Keratinocyte (primary cell): ENCODE measurements at regions not wholly inside any gene's neighbourhood (a gene's known extent, or its start where the extent isn't known, plus 50 kb on each side); places are given as distances from the start of the nearest gene placed in this dataset.
A peak's percentile ranks its signal among the peaks of the same experiment; 100 is the strongest.

Experiments
- DNase-seq: peaks from one replicate; pipeline ENCODE4 v3.0.0-alpha.2; 2011; ENCODE audit warnings: low read depth, missing footprints, low spot score
- FAIRE-seq: peaks from 2 replicates; lab custom pipeline; 2011; peaks lifted over from hg19 to GRCh38; lab: Jason Lieb, UNC
- H2AFZ ChIP-seq: 2 replicates; pipeline ENCODE4 v1.6.0; 2012; ENCODE audit warnings: low read length, control low read depth, inconsistent platforms; ENCODE audit not compliant: control insufficient read depth
- H3K27ac ChIP-seq: 2 replicates; pipeline ENCODE4 v1.5.1; 2011; ENCODE audit warnings: low read length; ENCODE audit not compliant: control insufficient read depth, insufficient read depth
- H3K27me3 ChIP-seq: 3 replicates; pipeline ENCODE4 v1.6.0; 2011; ENCODE audit warnings: low read length; ENCODE audit not compliant: control insufficient read depth, insufficient read depth; ENCODE audit errors: extremely low read depth
- H3K36me3 ChIP-seq, 2 experiments: 2 replicates in 1 of 2; 3 replicates in 1 of 2; pipeline ENCODE4 v1.5.1; 2011; ENCODE audit warnings: low read length in 2 of 2, mild to moderate bottlenecking in 1 of 2; ENCODE audit not compliant: control insufficient read depth in 2 of 2, insufficient read depth in 2 of 2; ENCODE audit errors: extremely low read depth in 1 of 2
- H3K4me1 ChIP-seq: 3 replicates; pipeline ENCODE4 v1.5.1; 2011; ENCODE audit warnings: low read length; ENCODE audit not compliant: control insufficient read depth, insufficient read depth; ENCODE audit errors: extremely low read depth
- H3K4me2 ChIP-seq: 3 replicates; pipeline ENCODE4 v1.6.0; 2011; ENCODE audit warnings: low read depth, low read length; ENCODE audit not compliant: control insufficient read depth, insufficient read depth; ENCODE audit errors: extremely low read depth
- H3K4me3 ChIP-seq, 3 experiments: fragments of 200-600 bp in 1 of 3; sonication (generic) in 1 of 3; 2 replicates in 2 of 3; 3 replicates in 1 of 3; pipeline ENCODE4 v1.5.1; 2011 to 2016; ENCODE audit warnings: low read length in 3 of 3, mild to moderate bottlenecking in 3 of 3, control low read depth in 2 of 3, inconsistent platforms in 1 of 3, low read depth in 1 of 3, mixed read lengths in 1 of 3, mixed run types in 1 of 3, moderate library complexity in 1 of 3; ENCODE audit not compliant: control insufficient read depth in 2 of 3, insufficient read depth in 2 of 3; ENCODE audit errors: extremely low read depth in 1 of 3
- H3K79me2 ChIP-seq: 2 replicates; pipeline ENCODE4 v1.6.0; 2012; ENCODE audit warnings: low read length; ENCODE audit not compliant: control insufficient read depth, insufficient read depth
- H3K9ac ChIP-seq: 3 replicates; pipeline ENCODE4 v1.6.0; 2011; ENCODE audit warnings: low read length; ENCODE audit not compliant: control insufficient read depth, insufficient read depth; ENCODE audit errors: extremely low read depth
- H3K9me1 ChIP-seq: 3 replicates; pipeline ENCODE4 v1.6.0; 2011; ENCODE audit warnings: low read length; ENCODE audit not compliant: control insufficient read depth, insufficient read depth; ENCODE audit errors: extremely low read depth
- H3K9me3 ChIP-seq: 2 replicates; pipeline ENCODE4 v1.5.1; 2012; ENCODE audit warnings: low read depth, low read length; ENCODE audit not compliant: control insufficient read depth
- H4K20me1 ChIP-seq: 3 replicates; pipeline ENCODE4 v1.6.0; 2011; ENCODE audit warnings: low read length; ENCODE audit not compliant: control insufficient read depth, insufficient read depth; ENCODE audit errors: extremely low read depth
- CTCF ChIP-seq, 3 experiments: IDR thresholded peaks in 1 of 3; conservative IDR thresholded peaks in 1 of 3; optimal IDR thresholded peaks in 1 of 3; 2 replicates in 2 of 3; 3 replicates in 1 of 3; pipeline versions ENCODE3 to v1.5.1; 2011; ENCODE audit warnings: low read length in 3 of 3, mild to moderate bottlenecking in 3 of 3, moderate library complexity in 2 of 3, control low read depth in 1 of 3, inconsistent platforms in 1 of 3; ENCODE audit not compliant: insufficient read depth in 2 of 3; ENCODE audit errors: extremely low read depth in 1 of 3
- EZH2 ChIP-seq: IDR thresholded peaks from one replicate; pipeline ENCODE4 v1.6.1; 2012; ENCODE audit warnings: inconsistent platforms, mild to moderate bottlenecking, low read length, moderate library complexity
- dilution Hi-C: fragments of 300-500 bp; cut with MboI; formaldehyde crosslinking; loops from one replicate; pipeline ENCODE4 v1.7.0; 2020; ENCODE audit warnings: low sequenced_read_pairs; ENCODE audit not compliant: extremely low pct_ligation_motif_present

- Histone ChIP-seq H3K4me1 (peaks cover 28% of the 10 kb centered on the region), H3K4me2 (peak overlapping the region; percentile 25), H2AFZ (no peak overlapping the region), H3K4me3 (no peak overlapping the region), H3K27ac (no peak overlapping the region), H4K20me1 (no peaks in the 10 kb centered on the region), H3K9me3 (no peaks in the 10 kb centered on the region), H3K9me1 (no peaks in the 10 kb centered on the region), H3K9ac (no peak overlapping the region), H3K36me3 (no peaks in the 10 kb centered on the region), H3K27me3 (no peaks in the 10 kb centered on the region), H3K79me2 (no peaks in the 10 kb centered on the region)
- dilution Hi-C loops, result no loop called here
- FAIRE-seq (peak; percentile 83), DNase-seq (no peak)
- TF ChIP-seq EZH2 (no peak), CTCF (optimal IDR thresholded peaks at IDR 0.05 in 1 of 3, IDR thresholded peaks at IDR 0.05 in 1 of 3, conservative IDR thresholded peaks at IDR 0.05 in 1 of 3; ENCODE audit: extremely low read depth in 1 of 3, insufficient read depth in 2 of 3, low read length in 3 of 3) (no peak)
Observed at GRCh38 chr5:110161162-110161561, 471.4 kb downstream of the MAN2A1 start.

DNA sequence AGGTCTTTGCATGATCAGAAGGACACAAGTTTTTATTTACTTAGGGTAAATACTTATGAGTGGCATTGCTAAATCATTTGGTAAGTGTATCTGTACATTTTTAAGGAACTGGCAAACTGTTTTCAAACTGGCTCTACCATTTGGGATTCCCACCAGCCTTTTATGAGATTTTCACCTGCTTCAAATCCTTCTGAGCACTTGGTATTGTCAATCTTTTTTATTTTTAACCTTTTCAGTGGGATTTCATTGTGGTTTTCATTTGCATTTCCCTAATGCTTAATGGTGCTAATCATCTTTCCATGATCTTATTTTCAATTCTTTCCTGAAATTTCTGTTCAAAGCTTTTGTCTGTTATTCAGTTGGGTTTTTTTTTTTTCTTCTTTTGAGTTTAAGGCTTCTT lies 475.6 kb downstream of the MAN2A1 start:
- Histone ChIP-seq H3K27me3 (no peaks in the 10 kb centered on the region), H3K9me1 (no peaks in the 10 kb centered on the region), H3K79me2 (no peaks in the 10 kb centered on the region), H4K20me1 (no peaks in the 10 kb centered on the region), H3K4me1 (peaks cover 12% of the 10 kb centered on the region), H3K36me3 (no peaks in the 10 kb centered on the region), H3K27ac (no peak overlapping the region), H3K4me2 (no peak overlapping the region), H3K9ac (no peak overlapping the region), H3K9me3 (no peaks in the 10 kb centered on the region), H2AFZ (no peak overlapping the region), H3K4me3 (no peak overlapping the region)
- FAIRE-seq (no peak), DNase-seq (no peak)
- TF ChIP-seq CTCF (optimal IDR thresholded peaks at IDR 0.05 in 1 of 3, IDR thresholded peaks at IDR 0.05 in 1 of 3, conservative IDR thresholded peaks at IDR 0.05 in 1 of 3; ENCODE audit: extremely low read depth in 1 of 3, insufficient read depth in 2 of 3, low read length in 3 of 3), result no peak
- TF ChIP-seq EZH2, result no peak
- dilution Hi-C loops, result no loop called here
